ENCODE measurements at regions not wholly inside any gene's neighbourhood (a gene's known extent, or its start where the extent isn't known, plus 50 kb on each side); places are given as distances from the start of the nearest gene placed in this dataset.

DNA sequence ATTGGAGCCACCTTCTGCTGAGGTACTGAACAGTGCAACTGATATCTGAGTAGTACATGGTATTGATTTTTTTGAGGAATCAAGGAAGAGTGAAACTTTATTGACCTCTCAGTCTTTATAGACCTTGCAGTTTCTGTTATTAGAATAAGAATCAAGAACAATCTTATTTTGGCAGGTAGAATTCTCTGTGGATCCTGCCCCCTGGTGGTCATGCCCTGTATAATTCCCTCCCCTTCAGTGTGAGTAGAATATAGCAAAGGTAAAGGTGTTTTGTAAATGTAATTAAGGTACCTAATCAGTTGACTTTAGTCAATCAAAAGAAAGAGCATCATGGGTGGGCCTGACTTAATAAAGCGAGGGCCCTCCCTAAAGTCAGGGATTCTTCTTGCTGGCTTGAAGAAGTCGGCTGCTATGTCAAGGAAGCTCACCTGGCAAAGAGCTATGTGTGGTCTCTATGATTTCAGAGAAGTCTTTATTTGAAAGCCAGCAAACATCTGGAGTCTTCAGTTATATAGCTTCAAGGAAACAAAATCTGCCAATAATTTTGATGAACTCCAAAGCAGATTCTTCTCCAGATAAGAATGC is 142.8 kb downstream of the LSM5 start:
- no peak for FAIRE-seq
- TF ChIP-seq, protein P1, sequence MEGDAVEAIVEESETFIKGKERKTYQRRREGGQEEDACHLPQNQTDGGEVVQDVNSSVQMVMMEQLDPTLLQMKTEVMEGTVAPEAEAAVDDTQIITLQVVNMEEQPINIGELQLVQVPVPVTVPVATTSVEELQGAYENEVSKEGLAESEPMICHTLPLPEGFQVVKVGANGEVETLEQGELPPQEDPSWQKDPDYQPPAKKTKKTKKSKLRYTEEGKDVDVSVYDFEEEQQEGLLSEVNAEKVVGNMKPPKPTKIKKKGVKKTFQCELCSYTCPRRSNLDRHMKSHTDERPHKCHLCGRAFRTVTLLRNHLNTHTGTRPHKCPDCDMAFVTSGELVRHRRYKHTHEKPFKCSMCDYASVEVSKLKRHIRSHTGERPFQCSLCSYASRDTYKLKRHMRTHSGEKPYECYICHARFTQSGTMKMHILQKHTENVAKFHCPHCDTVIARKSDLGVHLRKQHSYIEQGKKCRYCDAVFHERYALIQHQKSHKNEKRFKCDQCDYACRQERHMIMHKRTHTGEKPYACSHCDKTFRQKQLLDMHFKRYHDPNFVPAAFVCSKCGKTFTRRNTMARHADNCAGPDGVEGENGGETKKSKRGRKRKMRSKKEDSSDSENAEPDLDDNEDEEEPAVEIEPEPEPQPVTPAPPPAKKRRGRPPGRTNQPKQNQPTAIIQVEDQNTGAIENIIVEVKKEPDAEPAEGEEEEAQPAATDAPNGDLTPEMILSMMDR (IDR thresholded peaks at IDR 0.05; ENCODE audit: borderline replicate concordance, extremely low read depth, insufficient read depth), result peak; percentile 48
- H3K4me1 ChIP-seq (ENCODE audit: control insufficient read depth in 2 of 3, insufficient read depth in 2 of 3, low read depth in 1 of 3, low read length in 3 of 3), result no peaks in the 10 kb centered on the region
- no peak overlapping the region for H3K4me3 ChIP-seq (ENCODE audit: low read length in 3 of 3)
- no peak overlapping the region for H3K9ac ChIP-seq (ENCODE audit: low read length in 3 of 3)
- H3K36me3 ChIP-seq (ENCODE audit: control insufficient read depth in 2 of 3, insufficient read depth in 3 of 3, low read length in 3 of 3), result no peaks in the 10 kb centered on the region
- intact Hi-C loops (cut with DNase I), result no loop called here
- H3K27me3 ChIP-seq (ENCODE audit: control insufficient read depth, insufficient read depth, low read length), result no peaks in the 10 kb centered on the region
- H3K9me3 ChIP-seq (ENCODE audit: control insufficient read depth in 2 of 3, insufficient read depth in 1 of 3, low read length in 3 of 3), result peaks cover 0 to 6% (median 0%) of the 10 kb centered on the region in 3 donors
- no peak overlapping the region for H3K27ac ChIP-seq (ENCODE audit: low read depth in 2 of 2, low read length in 2 of 2)
- DNase-seq, result peak in 1 of 5 donors; percentile 2

DNA sequence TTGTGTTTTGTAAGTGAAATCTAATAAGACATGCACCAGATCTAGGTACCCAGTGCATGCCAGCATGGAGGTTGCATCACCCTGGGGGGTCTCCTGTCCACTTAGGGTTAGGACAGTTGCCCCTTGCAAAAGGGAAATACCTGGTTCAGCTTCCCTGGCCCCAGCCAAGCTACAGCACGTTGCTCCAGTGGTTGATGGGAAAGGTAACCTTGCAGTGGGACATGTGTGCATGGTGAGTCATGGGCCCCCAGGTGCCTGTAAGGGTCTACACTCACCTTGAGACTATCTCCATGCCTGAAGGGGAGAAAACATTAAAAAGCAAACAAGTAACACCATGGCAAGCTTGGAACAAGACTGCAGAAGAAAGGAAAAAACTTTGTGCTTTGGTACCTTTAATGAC is 143.9 kb downstream of the LSM5 start:
- Histone ChIP-seq H3K27me3 (ENCODE audit: control insufficient read depth, insufficient read depth, low read length) (no peaks in the 10 kb centered on the region), H3K36me3 (ENCODE audit: control insufficient read depth in 2 of 3, insufficient read depth in 3 of 3, low read length in 3 of 3) (no peaks in the 10 kb centered on the region), H3K27ac (ENCODE audit: low read depth in 2 of 2, low read length in 2 of 2) (no peak overlapping the region), H3K4me1 (ENCODE audit: control insufficient read depth in 2 of 3, insufficient read depth in 2 of 3, low read depth in 1 of 3, low read length in 3 of 3) (no peaks in the 10 kb centered on the region), H3K9me3 (ENCODE audit: control insufficient read depth in 2 of 3, insufficient read depth in 1 of 3, low read length in 3 of 3) (peaks cover 0 to 6% (median 0%) of the 10 kb centered on the region in 3 donors), H3K9ac (ENCODE audit: low read length in 3 of 3) (no peak overlapping the region), H3K4me3 (ENCODE audit: low read length in 3 of 3) (no peak overlapping the region)
- DNase-seq (no peak), FAIRE-seq (no peak)
- TF ChIP-seq, protein P1 (IDR thresholded peaks at IDR 0.05; ENCODE audit: borderline replicate concordance, extremely low read depth, insufficient read depth), result no peak
- intact Hi-C loops (cut with DNase I), result no loop called here

DNA sequence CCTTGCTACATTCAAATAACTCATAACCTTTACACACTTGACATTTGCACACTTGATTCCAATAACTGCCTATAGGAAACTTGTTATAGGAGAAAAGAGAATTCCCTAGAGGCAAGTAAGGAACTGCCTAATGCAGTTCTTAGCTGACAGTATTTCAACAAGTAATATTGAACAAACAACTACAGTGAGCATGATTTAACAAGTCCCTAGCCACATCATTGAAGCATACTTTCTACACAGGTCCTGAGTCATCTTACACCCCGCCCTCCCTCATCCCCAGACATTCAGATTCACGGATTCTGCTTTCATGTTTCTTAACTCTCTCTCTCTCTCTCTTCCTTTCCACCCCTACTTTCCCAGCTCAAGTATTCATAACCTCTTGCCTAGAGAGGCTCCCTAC is 153.5 kb downstream of the LSM5 start:
- intact Hi-C loops (cut with DNase I), result no loop called here
- FAIRE-seq, result no peak
- no peaks in the 10 kb centered on the region for H3K36me3 ChIP-seq (ENCODE audit: control insufficient read depth in 2 of 3, insufficient read depth in 3 of 3, low read length in 3 of 3)
- H3K9me3 ChIP-seq (ENCODE audit: control insufficient read depth in 2 of 3, insufficient read depth in 1 of 3, low read length in 3 of 3), result peaks cover 0 to 5% (median 0%) of the 10 kb centered on the region in 3 donors
- no peaks in the 10 kb centered on the region for H3K27me3 ChIP-seq (ENCODE audit: control insufficient read depth, insufficient read depth, low read length)
- no peak overlapping the region for H3K4me3 ChIP-seq (ENCODE audit: low read length in 3 of 3)
- TF ChIP-seq, protein P1 (IDR thresholded peaks at IDR 0.05; ENCODE audit: borderline replicate concordance, extremely low read depth, insufficient read depth), result no peak
- no peak overlapping the region for H3K27ac ChIP-seq (ENCODE audit: low read depth in 2 of 2, low read length in 2 of 2)
- H3K9ac ChIP-seq (ENCODE audit: low read length in 3 of 3), result no peak overlapping the region
- no peaks in the 10 kb centered on the region for H3K4me1 ChIP-seq (ENCODE audit: control insufficient read depth in 2 of 3, insufficient read depth in 2 of 3, low read depth in 1 of 3, low read length in 3 of 3)
- no peak for DNase-seq

DNA sequence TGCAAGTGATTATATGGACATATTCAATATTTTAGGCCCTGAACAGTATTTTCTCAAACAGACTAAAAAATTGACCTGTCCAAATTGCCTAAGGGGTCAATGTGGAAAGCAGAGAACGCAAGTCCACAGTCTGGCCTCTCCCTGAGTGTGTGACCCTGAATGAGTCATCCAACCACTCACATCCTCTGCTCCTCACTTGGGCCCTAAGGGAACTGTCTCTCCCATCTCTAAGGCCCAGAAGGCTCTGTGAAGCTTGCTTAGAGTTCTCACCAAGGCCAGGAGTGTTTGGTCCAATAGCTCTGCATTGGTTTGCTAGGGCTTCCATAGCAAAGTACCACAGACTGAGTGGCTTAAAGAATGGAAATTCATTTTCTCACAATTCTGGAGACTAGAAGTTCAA is 155.1 kb downstream of the LSM5 start:
- TF ChIP-seq, protein P1 (IDR thresholded peaks at IDR 0.05; ENCODE audit: borderline replicate concordance, extremely low read depth, insufficient read depth), result no peak
- Histone ChIP-seq H3K27me3 (ENCODE audit: control insufficient read depth, insufficient read depth, low read length) (no peaks in the 10 kb centered on the region), H3K27ac (ENCODE audit: low read depth in 2 of 2, low read length in 2 of 2) (no peak overlapping the region), H3K4me3 (ENCODE audit: low read length in 3 of 3) (no peak overlapping the region), H3K4me1 (ENCODE audit: control insufficient read depth in 2 of 3, insufficient read depth in 2 of 3, low read depth in 1 of 3, low read length in 3 of 3) (no peaks in the 10 kb centered on the region), H3K9ac (ENCODE audit: low read length in 3 of 3) (no peak overlapping the region), H3K9me3 (ENCODE audit: control insufficient read depth in 2 of 3, insufficient read depth in 1 of 3, low read length in 3 of 3) (peaks cover 0 to 5% (median 0%) of the 10 kb centered on the region in 3 donors), H3K36me3 (ENCODE audit: control insufficient read depth in 2 of 3, insufficient read depth in 3 of 3, low read length in 3 of 3) (no peaks in the 10 kb centered on the region)
- FAIRE-seq, result no peak
- intact Hi-C loops (cut with DNase I), result no loop called here
- DNase-seq, result no peak
